PC-9 (cell line): ENCODE measurements at regions not wholly inside any gene's neighbourhood (a gene's known extent, or its start where the extent isn't known, plus 50 kb on each side); places are given as distances from the start of the nearest gene placed in this dataset.

ENCODE experiments used
- CTCF ChIP-seq: fragments of 200-600 bp; sonication (generic); conservative IDR thresholded peaks from 2 replicates; pipeline ENCODE4 v1.6.1; 2017; ENCODE audit warnings: mixed run types, antibody characterized with exemption, mild to moderate bottlenecking, moderate library complexity
- EZH2 ChIP-seq: fragments of 200-600 bp; sonication (generic); IDR thresholded peaks from 2 replicates; pipeline ENCODE4 v1.8.0; 2017; ENCODE audit warnings: antibody characterized with exemption, low read depth

- TF ChIP-seq CTCF (no peak), EZH2 (no peak)
These were observed 466.3 kb downstream of the NR2F2 start for GRCh38 chr15:96796841-96797240.
